GM19438 (cell line): ENCODE measurements at regions not wholly inside any gene's neighbourhood (a gene's known extent, or its start where the extent isn't known, plus 50 kb on each side); places are given as distances from the start of the nearest gene placed in this dataset.

Source experiments
- ATAC-seq: cut with Tn5 transposase; IDR thresholded peaks from one replicate; pipeline ENCODE4 v1.9.1; 2021; ENCODE audit warnings: low read depth; ENCODE audit not compliant: unreplicated experiment

DNA sequence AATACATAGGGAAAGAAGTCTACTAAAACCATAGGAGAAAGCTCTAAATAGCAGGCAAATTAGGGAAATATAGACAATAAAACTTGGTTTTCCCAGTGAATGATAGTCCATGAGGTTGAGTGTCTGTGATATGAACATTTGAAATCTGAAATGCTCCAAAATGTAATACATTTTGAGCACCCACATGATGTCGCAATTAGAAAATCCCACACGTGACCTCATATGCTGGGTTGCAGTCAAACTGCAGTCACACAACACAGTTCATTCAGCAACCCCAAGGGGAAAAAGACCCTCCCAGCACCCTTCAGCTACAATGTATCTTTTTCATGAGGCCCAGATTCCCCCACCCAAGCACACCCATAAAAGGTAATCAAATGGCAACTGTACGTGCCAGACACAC lies 155.6 kb downstream of the BTC start:
- no peak for ATAC-seq

DNA sequence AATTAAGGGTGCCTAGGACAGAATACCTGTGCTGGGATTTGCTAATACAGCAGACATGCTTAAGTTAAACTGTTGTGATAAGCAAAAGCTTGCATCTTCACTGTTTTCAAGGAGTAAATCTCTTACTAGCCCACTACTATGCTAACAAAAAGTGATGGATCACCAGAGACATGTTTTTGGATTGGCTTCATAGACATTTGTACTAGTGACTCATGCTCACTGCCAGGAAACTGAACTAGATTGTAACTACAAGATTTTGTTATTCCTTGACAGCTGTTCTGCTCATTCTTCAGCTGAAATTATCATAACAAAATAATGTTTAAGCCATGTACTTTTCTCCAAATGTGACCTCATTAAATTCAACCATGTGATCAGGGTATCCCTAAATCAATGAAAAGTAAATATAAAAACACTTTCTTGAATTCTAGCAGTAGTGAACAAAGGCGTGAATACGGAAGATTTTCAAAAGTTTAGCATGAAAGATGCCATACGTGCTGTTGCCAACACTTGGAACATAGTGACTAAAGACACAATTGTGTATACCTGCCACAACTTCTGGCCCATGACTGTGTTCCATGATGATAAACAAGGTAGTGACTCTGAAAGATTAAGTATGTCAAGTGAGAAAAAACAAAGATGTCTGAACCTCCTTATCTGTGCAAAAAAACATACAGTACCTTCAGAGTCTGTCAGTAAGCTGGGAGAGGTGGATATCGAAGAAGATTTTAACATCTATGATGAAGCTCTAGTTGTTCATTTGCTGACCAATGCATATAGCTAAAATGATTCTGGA lies 154.0 kb downstream of the BTC start:
- ATAC-seq, result no peak

DNA sequence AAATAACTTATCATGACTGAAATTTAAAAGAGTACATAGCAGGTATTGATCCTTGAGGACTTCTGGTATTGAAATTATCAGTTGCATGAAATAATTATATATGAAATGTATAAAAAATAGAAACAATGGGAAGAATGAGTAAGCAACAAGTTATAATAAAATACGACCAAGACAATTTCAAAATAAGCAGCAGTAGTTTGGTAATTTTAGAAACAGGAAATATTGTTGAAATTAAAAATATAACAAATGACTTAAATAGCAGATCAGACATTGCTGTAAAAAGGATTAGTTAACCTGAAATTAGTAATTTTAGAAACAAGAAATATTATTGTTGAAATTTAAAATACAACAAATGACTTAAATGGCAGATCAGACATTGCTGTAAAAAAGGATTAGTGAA lies 152.3 kb downstream of the BTC start:
- ATAC-seq, result no peak

DNA sequence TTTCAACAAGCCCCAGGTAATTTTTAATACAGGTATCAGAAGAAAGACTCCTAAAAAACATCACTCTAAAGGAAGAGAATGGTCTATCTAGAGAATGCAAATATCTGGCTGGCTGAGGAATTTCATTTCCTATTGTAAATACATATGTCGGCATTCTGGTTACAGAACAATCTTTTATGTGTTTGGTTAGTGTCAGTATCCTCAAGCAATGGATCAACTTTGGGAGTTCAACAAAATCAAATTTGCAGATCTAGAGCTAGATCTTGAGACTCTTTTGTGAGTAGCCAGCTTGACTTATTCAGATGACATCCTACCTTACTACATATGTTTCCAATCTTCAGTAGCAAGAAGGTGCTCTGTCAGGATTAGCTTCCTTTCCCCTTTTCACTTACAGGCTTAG lies 145.1 kb downstream of the BTC start:
- ATAC-seq, result no peak

DNA sequence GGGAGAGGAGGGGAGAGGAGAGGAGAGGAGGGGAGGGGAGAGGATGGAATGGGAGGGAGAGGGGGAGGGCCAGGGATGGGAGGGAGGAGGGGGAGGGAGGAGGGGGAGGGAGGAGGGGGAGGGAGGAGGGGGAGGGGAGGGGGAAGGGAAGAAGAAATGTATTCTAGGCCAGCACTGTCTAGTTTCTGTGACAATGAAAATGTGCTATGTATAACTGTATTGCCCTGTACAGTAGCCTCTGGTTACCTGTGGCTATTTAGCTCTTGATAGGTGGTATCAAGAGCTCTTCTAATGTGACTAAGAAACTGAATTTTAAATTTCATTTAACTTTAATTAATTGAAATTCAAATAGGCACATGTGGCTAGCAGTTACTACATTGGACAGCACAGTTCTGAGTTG lies 143.1 kb downstream of the BTC start:
- no peak for ATAC-seq

DNA sequence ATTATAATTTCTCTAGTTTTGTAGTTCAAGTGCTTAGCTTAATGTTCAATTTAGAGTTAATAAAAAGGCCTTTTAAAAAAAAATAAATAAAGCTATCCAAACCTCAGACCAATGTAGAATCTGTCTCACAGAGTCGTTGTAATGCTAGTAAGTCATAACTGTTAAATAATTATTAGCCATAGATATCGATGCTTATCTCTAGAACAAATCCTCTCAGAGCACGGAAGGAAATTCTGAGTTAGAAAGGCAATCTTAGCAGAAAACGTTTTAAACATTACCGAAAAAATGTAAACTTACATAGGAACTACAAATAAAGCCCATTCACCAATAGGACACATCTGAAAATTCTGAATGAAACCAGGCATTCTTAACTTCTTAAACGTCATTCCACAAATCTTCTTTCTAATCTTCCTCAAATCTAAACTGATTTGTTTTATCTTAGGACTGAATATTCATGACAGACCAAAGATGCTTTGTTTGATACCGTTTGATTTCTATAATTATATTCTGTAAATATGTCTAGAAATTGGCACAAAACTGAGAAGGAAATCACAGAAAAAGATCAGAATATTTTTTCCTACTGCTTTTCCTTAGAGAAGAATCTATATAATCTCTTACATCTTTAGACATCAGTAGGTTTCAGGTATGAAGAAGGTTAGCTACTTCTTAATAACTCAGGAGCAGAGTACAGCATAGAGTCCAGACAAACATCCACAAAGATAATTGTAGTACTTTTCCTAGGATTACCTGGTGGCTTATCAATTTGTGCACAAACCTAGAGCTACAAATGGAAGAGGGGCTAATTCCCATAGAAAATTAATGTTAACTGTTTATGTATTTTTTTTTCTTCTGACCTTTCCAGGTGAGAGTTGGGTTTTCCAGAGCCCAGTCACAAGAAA lies 140.7 kb downstream of the BTC start:
- no peak for ATAC-seq

DNA sequence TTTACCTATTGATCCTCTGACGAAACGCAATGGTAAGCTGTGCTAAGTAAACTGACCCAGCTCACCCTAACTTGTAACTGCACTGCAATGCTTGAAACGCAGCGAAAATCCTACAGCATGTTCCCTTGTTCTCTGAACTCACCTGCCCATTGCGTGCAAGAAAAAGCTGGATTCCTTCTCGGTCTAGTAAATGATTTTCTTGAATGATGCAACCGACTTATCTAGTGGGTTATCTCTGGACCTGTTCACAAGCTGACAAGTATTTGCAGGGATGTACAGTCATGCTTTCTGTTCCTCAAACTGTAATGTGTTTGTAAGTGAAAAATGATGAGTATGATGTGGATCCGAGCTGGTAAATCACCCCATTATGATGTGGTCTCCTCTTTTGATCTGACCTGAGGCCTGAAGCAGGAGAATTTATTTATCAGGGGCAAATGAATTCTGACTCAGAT lies 140.1 kb downstream of the BTC start:
- no peak for ATAC-seq

DNA sequence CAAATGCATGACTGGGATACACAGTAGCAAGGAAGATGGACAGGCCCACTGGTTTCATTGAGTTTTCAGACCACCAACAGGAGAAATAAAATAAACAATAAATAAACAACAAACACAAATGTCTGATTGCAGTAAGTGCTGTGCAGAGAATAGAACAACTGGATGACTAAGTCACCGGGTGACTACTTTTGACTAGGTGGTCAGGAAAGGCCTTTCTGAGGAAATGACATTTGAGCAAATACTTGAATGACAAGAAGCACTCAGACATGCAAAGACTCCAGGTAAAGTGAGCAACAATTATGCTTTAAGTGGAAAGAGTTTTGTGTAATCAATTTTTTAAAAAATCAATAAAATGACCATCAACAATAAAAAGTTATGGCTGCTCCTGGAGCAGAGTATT lies 137.7 kb downstream of the BTC start:
- no peak for ATAC-seq

DNA sequence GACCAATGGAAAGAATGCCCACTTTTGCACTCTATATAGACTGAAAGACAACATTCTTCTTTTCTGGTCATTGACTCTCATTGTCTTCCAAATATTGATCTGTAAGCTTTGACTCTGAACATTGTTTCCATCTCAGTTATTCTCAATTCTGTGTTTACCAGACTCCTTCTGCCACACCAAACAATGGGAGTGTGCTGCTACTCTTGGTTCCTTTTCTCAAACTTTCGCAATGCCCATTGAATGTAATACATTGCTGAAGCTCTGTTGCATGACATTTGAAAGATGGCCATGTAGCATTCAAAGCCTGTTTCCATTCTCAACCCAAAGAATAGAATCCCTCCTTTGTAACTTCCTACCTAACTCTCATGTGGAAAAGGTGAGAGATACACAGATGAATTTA lies 136.2 kb downstream of the BTC start:
- ATAC-seq, result no peak

DNA sequence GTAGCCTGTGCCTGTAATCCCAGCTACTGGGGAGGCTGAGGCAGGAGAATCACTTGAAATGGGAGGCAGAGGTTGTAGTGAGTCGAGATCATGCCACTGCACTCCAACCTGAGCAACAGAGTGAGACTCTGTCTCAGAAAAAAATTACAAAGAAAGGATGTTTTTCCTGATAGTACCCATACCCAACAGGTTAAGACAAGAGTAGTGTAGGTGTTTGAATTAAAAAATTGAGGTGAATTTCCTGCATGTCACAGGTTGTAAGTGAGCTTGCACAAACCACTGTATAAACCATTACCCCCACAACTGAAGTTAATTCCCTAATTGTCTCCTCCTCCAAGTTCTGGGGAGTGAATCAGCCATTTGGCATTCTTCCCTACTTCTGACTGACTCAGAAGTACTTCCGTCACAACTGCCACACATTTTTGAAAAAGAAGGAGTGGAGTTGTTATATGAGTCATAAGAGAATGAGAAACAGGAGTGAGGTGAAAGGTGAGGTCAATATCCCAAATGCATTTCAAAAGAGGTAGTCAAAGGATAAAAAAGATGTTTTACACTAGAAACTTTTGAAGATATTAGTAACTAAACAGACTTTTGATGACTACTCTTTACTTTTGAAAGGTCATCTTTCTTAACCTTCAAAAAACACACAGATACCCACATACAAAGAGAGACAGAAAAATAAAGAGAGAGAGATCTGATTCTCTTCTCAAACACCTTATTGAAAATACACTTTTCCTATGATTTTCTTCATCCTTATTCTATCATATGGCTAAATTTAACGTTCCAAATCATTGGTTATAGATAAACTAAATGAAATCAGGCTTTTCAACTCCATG lies 134.5 kb downstream of the BTC start:
- no peak for ATAC-seq

DNA sequence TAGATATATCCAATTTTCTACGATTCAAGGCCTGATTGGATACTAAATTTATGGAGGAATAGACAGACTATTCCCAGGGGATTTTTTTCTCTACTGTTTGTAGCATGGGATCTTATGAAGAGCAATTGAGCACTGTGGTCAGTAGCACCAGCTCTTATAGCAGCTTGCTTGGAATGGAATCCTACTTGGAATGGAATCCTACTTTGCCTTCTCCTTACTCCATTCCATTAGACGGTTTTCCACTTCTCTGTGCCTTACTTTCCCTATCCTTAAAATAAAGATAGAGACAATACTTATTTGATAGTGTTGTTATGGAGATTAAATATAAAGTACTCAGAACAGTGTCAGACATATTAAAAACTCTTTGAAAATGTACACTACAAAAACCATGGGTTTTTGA lies 133.5 kb downstream of the BTC start:
- ATAC-seq, result no peak

DNA sequence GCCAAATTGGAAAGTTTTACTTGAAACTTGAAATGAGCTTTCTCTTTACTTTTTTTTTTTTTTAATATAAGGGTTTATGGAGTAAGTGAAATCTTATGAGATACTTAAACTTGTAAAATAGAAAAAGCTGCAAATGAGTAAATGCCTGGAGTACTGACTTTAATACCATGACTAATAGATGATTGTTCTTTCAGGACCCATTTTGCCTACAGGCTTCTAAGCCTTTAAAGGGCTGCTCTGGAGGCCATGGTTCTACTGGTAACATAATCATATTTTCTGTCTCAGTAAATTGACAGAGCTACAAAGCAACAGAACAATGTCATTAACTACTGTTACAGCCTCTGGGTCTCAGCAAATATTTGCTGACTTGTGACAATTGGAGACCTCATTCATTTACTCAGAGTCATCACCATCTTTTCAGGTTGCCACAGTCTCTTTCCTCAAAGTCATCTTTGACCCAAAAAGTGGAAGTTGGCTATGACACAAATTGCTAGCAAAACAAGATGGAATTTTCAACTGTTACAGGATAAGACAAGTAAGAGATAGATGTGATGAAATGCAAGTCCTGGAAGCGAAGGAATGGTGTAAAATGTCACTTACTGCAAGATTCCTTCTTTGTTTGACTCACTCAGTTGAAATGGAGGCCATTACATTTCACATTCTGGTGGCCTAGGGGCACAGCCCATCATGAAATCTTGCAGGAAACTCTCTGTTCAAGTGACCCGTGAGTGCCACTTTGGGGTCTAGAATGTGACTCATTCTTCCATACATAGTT lies 132.7 kb downstream of the BTC start:
- no peak for ATAC-seq

DNA sequence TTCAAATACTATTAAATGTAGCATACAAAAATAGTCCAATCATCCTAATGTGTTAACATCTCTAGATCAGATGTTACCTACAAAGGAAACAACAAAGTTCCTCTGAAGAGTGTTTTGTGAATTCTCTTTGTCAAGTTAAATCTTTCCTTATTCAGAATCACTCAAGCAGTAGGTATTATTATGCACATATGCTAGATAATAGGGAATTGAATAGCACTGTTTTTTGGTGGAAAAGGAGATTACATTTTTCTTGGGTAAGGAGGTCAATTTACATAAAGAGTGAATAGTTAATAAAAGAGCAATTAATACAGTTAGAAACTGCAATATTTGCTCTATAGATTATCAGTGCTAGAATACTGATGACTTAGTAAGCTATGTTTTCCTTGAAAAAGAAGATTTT lies 130.7 kb downstream of the BTC start:
- no peak for ATAC-seq

DNA sequence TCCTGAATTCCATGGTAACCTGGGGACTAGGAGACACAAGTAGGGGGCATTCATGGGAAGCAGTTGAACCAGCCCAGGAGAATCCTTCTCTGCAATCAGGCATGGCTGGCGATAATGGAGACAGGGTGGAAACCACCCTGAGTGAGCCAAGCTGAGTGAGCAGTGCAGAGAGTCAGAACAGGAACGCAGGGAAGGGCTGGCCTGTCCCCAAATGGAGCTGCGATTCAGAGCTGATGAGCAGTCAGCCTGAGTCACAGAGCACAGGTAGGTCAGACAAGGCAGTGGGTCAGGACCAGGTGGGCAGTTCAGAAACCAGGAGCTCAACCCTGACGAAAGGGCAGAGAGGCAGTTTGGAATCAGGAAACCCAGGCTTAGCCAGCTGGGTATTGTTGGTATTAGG lies 129.0 kb downstream of the BTC start:
- no peak for ATAC-seq

DNA sequence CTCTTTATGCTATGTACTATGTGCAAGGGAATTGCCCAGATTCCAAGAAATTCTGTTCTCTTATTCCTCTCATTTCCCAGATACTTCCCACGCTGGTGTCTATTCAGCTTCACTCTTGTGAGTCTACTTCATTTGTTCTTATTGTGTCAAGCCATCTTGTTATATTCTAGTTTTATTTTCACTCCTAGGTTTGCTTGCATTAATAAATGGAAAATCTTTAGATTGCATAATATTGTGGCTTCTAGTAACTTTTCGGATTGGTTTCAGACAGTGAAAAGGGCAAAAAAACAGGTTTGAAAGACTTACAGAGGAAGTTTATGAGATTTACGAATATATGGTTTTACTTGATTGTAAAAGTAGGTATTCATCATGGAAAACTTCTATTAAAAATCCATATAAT lies 128.4 kb downstream of the BTC start:
- no peak for ATAC-seq

DNA sequence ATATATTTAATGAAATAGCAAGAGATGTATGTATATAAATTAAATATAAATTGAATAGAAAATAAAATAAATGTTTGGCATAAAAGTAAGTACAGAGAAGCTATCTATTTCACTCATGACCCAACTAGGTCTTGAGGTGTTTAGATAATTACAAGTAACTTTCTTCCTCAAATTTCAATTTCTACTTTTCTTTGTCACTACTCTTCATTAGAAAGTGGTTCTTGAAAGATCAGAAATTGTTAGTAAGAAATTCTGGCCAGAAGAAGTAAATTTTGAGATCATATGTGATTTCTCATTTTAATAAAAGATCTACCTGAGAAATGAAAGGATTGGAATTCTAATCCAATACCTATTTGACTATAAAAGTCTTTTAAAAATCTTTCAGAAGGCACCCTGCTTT lies 126.9 kb downstream of the BTC start:
- ATAC-seq, result no peak

DNA sequence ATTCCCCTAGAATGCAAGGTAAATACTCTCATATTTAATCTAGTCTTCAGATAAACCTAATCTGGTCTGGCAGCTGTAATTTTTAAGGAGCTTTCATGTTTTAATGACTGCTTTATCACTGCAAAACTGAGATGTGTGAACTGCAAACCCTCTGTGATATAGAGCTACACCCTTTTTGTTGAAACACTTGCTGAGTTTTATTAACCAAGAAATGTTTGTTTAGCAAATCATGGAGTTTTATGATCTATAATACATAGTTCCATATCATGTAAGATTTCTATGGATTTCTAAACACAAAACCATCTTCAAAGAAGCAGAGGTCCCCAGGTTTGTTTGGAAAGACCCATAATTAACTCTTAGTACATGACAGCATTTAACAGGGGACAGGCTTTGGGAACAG lies 126.4 kb downstream of the BTC start:
- ATAC-seq, result no peak

DNA sequence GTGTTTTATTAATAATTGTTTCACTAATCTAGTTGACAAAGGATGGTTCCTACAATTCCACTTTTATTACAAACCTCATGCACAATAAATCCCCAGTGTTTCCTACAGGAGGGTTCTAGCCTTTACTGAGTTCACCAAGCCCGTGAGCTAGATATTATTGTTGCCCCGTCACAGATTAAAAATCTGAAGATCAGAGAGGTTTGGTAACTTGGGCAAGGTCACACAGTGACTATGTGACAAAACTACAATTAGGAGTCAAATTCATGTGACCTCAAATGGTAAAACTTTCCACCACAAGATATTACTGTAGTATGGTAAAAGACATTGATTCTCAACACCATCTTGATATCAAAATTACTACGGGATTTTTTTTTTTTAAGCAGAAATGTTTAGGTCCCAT lies 124.6 kb downstream of the BTC start:
- no peak for ATAC-seq

DNA sequence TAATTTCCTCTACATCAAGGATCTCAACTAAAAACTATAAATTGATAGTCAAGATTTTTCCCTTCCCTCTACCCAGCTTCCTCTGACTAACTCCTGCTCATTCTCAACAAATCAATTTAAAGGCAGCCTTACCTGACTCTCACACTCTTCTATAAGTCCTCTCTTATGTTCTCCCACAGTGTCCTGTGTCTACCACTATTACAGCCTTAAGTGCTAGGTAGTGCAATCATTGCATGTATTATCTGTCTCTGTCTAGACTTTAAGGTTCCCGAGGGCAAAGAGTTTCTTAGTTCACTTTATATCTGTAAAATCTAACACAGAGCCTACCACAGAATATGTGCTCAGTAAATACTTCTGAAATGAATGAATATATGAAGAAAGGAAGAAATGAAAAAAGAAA lies 123.7 kb downstream of the BTC start:
- no peak for ATAC-seq

DNA sequence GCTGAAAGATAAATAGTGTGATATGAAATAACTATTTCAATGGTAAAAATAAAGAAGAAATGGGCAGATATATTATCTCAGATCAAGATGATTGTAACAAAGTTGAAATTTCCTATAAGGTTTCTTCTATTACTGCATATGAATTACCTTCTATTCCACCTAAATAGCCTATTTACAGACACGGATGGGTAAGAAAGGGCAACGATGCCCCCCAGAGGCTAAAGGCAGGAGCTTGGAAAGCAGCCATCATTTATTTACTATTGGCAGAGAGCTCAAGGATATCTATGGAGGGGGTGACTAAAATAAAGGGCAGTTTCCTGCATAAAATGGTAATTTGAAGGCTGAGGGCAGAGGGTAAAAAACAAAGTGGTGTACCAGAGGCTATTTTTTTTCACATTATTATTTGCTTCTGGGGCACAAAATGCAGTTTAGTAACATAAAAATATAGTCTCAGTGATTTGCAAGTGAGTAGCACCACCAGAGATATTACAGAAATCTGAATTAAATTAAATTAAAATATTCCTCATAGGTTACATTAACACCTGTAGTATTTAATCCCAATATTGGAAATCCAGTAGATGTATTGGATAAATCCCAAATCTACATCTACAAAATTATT lies 123.1 kb downstream of the BTC start:
- peak; percentile 65 for ATAC-seq
